ENCODE measurements at regions not wholly inside any gene's neighbourhood (a gene's known extent, or its start where the extent isn't known, plus 50 kb on each side); places are given as distances from the start of the nearest gene placed in this dataset.

DNA sequence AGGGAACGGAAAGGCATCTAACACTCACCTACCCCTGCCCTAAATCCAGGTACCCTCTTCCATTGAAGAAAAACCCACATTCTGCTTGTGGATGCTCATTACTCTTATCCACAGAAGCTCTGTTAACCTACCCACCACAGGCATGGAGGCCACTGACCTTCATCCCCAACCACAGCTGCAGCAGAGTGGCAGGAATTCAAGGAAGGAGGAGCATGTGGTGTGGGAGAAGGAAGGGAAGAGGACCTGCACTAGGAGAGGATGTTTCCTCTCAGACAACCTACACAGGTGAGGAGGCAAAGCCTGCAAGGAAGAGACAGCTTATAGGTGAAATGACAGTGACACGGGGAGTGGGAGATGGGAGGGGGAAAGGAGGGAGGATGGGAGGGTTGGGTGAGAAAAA lies 192.5 kb upstream of the TSC22D2 start:
- H3K9me3 ChIP-seq (ENCODE audit: control insufficient read depth in 2 of 2, low read length in 2 of 2) = no peaks in the 10 kb centered on the region
- H3K27me3 ChIP-seq (ENCODE audit: control insufficient read depth in 2 of 2, insufficient read depth in 2 of 2, low read length in 2 of 2) = no peaks in the 10 kb centered on the region
- H3K4me3 ChIP-seq (ENCODE audit: low read length in 2 of 2) = no peak overlapping the region
- no peak overlapping the region for H3K9ac ChIP-seq (ENCODE audit: low read depth in 1 of 2, low read length in 2 of 2)
- H3K36me3 ChIP-seq (ENCODE audit: control insufficient read depth in 2 of 2, insufficient read depth in 2 of 2, low read length in 2 of 2) = no peaks in the 10 kb centered on the region
- no peak overlapping the region for H3K27ac ChIP-seq (ENCODE audit: low read depth in 2 of 2, low read length in 2 of 2)
- no peaks in the 10 kb centered on the region for H3K4me1 ChIP-seq (ENCODE audit: control insufficient read depth in 2 of 2, insufficient read depth in 2 of 2, low read length in 2 of 2)

DNA sequence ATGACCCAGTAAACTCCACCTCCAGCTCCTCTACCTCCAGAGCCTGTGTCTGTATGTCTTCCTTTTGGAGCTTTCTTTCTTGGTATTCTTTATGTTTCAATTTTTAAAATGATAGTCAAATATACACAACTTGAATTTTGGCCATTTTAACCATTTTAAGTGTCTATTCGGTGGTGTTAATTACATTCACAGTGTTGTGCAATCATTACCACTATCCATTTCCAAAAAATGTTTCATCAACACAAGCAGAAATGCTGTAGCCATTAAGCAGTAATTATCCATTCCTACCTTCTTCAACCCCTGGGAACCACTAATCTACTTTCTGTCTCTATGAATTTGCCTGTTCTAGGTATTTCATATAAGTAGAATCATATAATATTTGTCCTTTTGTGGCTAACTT lies 194.5 kb upstream of the TSC22D2 start:
- Histone ChIP-seq H3K9me3 (ENCODE audit: control insufficient read depth in 2 of 2, low read length in 2 of 2) (no peaks in the 10 kb centered on the region), H3K4me1 (ENCODE audit: control insufficient read depth in 2 of 2, insufficient read depth in 2 of 2, low read length in 2 of 2) (no peaks in the 10 kb centered on the region), H3K4me3 (ENCODE audit: low read length in 2 of 2) (no peak overlapping the region), H3K9ac (ENCODE audit: low read depth in 1 of 2, low read length in 2 of 2) (no peak overlapping the region), H3K27ac (ENCODE audit: low read depth in 2 of 2, low read length in 2 of 2) (no peak overlapping the region), H3K36me3 (ENCODE audit: control insufficient read depth in 2 of 2, insufficient read depth in 2 of 2, low read length in 2 of 2) (no peaks in the 10 kb centered on the region), H3K27me3 (ENCODE audit: control insufficient read depth in 2 of 2, insufficient read depth in 2 of 2, low read length in 2 of 2) (no peaks in the 10 kb centered on the region)

DNA sequence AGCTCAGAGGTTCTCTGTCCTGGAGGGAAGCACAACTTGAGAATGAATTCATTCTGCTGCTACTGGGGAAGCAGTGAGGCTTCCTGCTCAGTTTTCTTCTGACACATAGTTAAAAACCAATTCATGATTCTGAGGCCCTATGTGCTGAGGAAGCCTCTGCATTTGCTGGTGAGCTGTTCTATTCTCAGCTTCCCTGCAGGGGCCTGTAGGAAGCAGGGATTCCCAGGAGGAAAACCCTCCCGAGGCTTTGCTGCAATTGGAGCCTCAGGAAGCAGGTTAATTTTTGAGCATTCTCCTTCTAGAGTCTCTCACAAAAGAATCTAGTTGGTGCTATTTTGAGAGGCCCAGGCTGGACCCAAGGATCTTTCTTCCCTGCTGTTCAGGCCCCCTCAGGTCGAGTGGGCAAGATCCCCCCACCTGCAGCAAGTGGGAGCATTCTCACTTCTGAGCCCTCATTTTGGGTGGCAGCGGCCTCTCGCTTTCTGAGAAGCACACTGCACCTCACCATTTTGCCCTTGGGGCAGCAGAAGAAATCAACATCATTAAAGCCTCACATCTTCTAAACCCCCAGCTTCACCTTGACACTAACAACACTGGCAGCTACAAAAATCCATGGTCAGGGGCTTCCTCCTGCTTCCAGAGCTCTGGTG lies 197.5 kb upstream of the TSC22D2 start:
- no peak overlapping the region for H3K4me3 ChIP-seq (ENCODE audit: low read length in 2 of 2)
- H3K27ac ChIP-seq (ENCODE audit: low read depth in 2 of 2, low read length in 2 of 2) = no peak overlapping the region
- no peaks in the 10 kb centered on the region for H3K36me3 ChIP-seq (ENCODE audit: control insufficient read depth in 2 of 2, insufficient read depth in 2 of 2, low read length in 2 of 2)
- H3K4me1 ChIP-seq (ENCODE audit: control insufficient read depth in 2 of 2, insufficient read depth in 2 of 2, low read length in 2 of 2) = no peaks in the 10 kb centered on the region
- no peaks in the 10 kb centered on the region for H3K9me3 ChIP-seq (ENCODE audit: control insufficient read depth in 2 of 2, low read length in 2 of 2)
- no peaks in the 10 kb centered on the region for H3K27me3 ChIP-seq (ENCODE audit: control insufficient read depth in 2 of 2, insufficient read depth in 2 of 2, low read length in 2 of 2)
- H3K9ac ChIP-seq (ENCODE audit: low read depth in 1 of 2, low read length in 2 of 2) = no peak overlapping the region

DNA sequence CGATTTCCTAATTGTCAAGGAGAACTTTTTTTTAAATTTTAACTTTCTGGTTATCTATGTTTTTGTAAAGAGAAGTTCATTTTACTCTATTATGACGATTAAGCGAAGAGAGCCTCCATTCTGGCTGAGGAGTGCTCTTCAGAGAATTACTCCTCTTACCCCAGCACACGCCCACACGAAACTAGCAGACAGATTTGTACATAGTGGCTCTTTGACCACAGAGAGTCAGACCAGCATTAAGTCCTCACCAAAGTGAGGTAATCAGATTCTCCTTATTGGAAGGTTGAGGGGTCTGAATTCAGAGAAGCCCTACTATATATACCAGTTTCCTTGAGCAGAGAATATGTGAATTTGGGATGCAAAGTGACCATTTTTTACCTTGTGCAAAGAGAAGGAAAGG lies 204.8 kb upstream of the TSC22D2 start:
- H3K27ac ChIP-seq (ENCODE audit: low read depth in 2 of 2, low read length in 2 of 2) = no peak overlapping the region

DNA sequence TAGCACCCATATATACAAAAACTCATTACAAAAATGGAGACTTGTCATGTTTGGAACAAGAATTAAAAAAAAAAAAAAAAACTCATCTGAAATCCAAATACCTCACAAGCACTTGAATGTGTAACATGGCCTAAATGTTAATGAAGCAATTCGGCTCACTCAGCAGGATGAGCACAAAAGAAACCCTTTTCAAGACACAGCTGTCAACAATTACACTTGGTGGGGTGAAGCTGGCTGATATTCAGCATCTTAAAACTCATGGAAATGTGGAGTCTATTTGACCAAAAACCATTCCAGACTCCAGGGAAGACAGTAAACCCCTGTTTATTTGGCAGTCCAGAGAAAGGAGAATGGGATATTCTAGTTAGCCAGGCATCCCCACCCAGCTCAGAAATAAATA lies 205.4 kb upstream of the TSC22D2 start:
- H3K27ac ChIP-seq (ENCODE audit: low read depth in 2 of 2, low read length in 2 of 2) = no peak overlapping the region

More for the DNA sequence above, 204.8 kb upstream of the TSC22D2 start:
- no peaks in the 10 kb centered on the region for H3K4me1 ChIP-seq (ENCODE audit: control insufficient read depth in 2 of 2, insufficient read depth in 2 of 2, low read length in 2 of 2)
- no peaks in the 10 kb centered on the region for H3K36me3 ChIP-seq (ENCODE audit: control insufficient read depth in 2 of 2, insufficient read depth in 2 of 2, low read length in 2 of 2)
- H3K4me3 ChIP-seq (ENCODE audit: low read length in 2 of 2) = no peak overlapping the region
- no peak overlapping the region for H3K9ac ChIP-seq (ENCODE audit: low read depth in 1 of 2, low read length in 2 of 2)
- no peaks in the 10 kb centered on the region for H3K9me3 ChIP-seq (ENCODE audit: control insufficient read depth in 2 of 2, low read length in 2 of 2)
- no peaks in the 10 kb centered on the region for H3K27me3 ChIP-seq (ENCODE audit: control insufficient read depth in 2 of 2, insufficient read depth in 2 of 2, low read length in 2 of 2)

DNA sequence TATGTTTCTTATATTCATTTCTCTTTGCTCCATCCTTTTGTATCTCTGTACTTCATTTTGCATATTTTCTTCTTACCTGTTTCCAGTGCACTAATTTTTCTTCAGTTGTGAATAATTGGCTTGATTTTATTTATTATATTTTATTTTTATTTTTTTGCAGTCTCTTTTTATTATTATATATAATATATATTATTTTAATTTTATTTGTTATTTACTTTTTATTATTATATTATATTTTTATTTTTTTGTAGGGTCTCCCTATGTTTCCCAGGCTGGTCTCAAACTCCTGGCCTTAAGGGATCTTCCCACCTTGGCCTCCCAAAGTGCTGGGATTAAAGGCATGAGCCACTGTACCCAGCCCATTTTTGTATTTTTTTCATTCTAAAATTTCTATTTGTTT lies 213.1 kb upstream of the TSC22D2 start:
- no peak overlapping the region for H3K4me3 ChIP-seq (ENCODE audit: low read length in 2 of 2)
- H3K36me3 ChIP-seq (ENCODE audit: control insufficient read depth in 2 of 2, insufficient read depth in 2 of 2, low read length in 2 of 2) = no peaks in the 10 kb centered on the region

More for the DNA sequence above, 205.4 kb upstream of the TSC22D2 start:
- Histone ChIP-seq H3K4me1 (ENCODE audit: control insufficient read depth in 2 of 2, insufficient read depth in 2 of 2, low read length in 2 of 2) (no peaks in the 10 kb centered on the region), H3K36me3 (ENCODE audit: control insufficient read depth in 2 of 2, insufficient read depth in 2 of 2, low read length in 2 of 2) (no peaks in the 10 kb centered on the region), H3K9me3 (ENCODE audit: control insufficient read depth in 2 of 2, low read length in 2 of 2) (no peaks in the 10 kb centered on the region), H3K9ac (ENCODE audit: low read depth in 1 of 2, low read length in 2 of 2) (no peak overlapping the region), H3K4me3 (ENCODE audit: low read length in 2 of 2) (no peak overlapping the region), H3K27me3 (ENCODE audit: control insufficient read depth in 2 of 2, insufficient read depth in 2 of 2, low read length in 2 of 2) (no peaks in the 10 kb centered on the region)

DNA sequence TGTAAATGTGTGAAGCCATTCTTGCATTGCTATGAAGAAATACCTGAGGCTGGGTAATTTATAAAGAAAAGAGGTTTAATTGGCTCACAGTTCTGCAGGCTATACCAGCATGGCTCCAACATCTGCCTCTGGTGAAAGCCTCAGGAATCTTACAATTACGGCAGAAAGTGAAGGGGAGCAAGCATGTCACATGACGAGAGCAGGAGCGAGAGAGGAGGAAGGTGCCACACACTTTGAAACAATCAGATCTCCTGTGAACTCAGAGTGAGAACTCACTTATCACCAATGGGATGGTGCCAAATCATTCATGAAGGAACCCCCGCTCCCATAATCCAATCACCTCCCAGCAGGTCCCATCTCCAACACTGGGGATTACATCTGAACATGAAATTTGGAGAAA lies 213.6 kb upstream of the TSC22D2 start:
- no peak overlapping the region for H3K27ac ChIP-seq (ENCODE audit: low read depth in 2 of 2, low read length in 2 of 2)
- H3K9ac ChIP-seq (ENCODE audit: low read depth in 1 of 2, low read length in 2 of 2) = no peak overlapping the region
- no peaks in the 10 kb centered on the region for H3K36me3 ChIP-seq (ENCODE audit: control insufficient read depth in 2 of 2, insufficient read depth in 2 of 2, low read length in 2 of 2)
- H3K4me3 ChIP-seq (ENCODE audit: low read length in 2 of 2) = no peak overlapping the region
- no peaks in the 10 kb centered on the region for H3K4me1 ChIP-seq (ENCODE audit: control insufficient read depth in 2 of 2, insufficient read depth in 2 of 2, low read length in 2 of 2)
- H3K27me3 ChIP-seq (ENCODE audit: control insufficient read depth in 2 of 2, insufficient read depth in 2 of 2, low read length in 2 of 2) = no peaks in the 10 kb centered on the region
- H3K9me3 ChIP-seq (ENCODE audit: control insufficient read depth in 2 of 2, low read length in 2 of 2) = no peaks in the 10 kb centered on the region

More for the DNA sequence above, 213.1 kb upstream of the TSC22D2 start:
- no peaks in the 10 kb centered on the region for H3K27me3 ChIP-seq (ENCODE audit: control insufficient read depth in 2 of 2, insufficient read depth in 2 of 2, low read length in 2 of 2)
- no peaks in the 10 kb centered on the region for H3K4me1 ChIP-seq (ENCODE audit: control insufficient read depth in 2 of 2, insufficient read depth in 2 of 2, low read length in 2 of 2)
- no peaks in the 10 kb centered on the region for H3K9me3 ChIP-seq (ENCODE audit: control insufficient read depth in 2 of 2, low read length in 2 of 2)
- no peak overlapping the region for H3K27ac ChIP-seq (ENCODE audit: low read depth in 2 of 2, low read length in 2 of 2)
- no peak overlapping the region for H3K9ac ChIP-seq (ENCODE audit: low read depth in 1 of 2, low read length in 2 of 2)

DNA sequence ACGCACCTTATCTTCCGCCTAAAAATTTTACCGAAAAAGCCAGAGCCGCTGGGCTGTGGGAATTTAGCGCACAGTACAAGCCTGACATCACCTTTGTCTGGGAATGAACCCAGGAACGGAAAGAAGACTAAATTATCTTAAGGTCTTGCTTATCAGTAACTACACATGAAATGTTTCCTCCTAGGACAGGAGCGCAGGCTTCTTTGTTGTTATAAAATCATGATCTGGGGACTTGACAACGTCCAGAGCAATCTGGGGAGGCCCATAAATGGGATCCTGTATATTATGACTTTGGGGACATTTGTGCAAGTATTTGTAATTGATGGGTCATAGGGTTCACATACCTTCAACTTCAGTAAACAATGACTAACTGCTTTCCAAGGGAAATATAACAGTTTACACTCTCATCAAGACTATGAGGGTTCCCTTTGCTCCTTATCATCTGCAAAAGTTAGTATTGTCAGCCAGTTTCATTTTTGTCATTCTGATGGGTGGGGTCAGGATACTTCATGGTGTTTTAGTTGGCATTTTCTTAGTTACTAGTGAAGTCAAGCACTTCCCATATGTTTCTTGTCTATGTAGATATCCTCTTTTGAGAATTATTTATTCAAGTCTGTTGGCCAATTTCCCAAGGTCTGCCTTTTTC lies 213.9 kb upstream of the PFN2 start:
- H3K36me3 ChIP-seq (ENCODE audit: control insufficient read depth in 2 of 2, insufficient read depth in 2 of 2, low read length in 2 of 2) = no peaks in the 10 kb centered on the region
- no peak overlapping the region for H3K9ac ChIP-seq (ENCODE audit: low read depth in 1 of 2, low read length in 2 of 2)
- no peaks in the 10 kb centered on the region for H3K27me3 ChIP-seq (ENCODE audit: control insufficient read depth in 2 of 2, insufficient read depth in 2 of 2, low read length in 2 of 2)
- no peaks in the 10 kb centered on the region for H3K9me3 ChIP-seq (ENCODE audit: control insufficient read depth in 2 of 2, low read length in 2 of 2)
- H3K4me3 ChIP-seq (ENCODE audit: low read length in 2 of 2) = no peak overlapping the region
- H3K4me1 ChIP-seq (ENCODE audit: control insufficient read depth in 2 of 2, insufficient read depth in 2 of 2, low read length in 2 of 2) = peaks cover 0 to 5% of the 10 kb centered on the region in 2 donors
- no peak overlapping the region for H3K27ac ChIP-seq (ENCODE audit: low read depth in 2 of 2, low read length in 2 of 2)

DNA sequence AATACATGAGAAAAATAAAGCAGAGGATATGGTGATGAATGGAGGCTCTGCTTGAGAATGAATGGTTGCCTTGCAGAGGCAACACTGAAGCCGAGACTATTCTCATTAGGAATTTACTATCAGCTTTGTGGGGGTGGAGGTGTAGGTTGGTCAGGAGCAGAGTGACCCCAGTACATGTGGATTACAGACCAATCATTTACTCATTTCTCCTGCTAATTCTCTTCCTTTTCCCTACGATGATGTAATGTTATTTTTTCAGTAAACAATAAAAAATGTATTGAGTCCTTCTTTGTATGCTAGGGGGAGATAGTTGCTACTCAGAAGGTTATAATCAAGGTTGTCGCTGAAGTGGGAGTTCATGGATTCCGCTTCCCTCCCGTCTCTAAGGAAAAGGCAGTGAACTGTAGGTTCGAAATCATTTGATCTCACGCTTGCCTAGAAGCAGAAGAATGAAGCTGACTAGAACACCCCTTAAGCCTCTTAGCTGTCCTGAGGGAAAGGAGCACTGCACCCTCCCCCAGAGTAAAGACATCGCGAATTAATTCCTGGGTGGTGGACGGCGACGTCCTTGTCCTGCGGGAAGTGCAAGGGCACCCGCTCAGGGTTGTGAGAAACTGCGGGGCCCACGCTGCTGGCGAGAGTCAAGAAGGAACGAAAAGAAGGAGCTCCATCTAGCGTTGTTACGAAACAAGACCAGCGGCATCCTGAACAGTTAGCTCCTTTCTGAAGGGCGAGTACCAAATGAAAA lies 213.2 kb upstream of the PFN2 start:
- no peak overlapping the region for H3K27ac ChIP-seq (ENCODE audit: low read depth in 2 of 2, low read length in 2 of 2)
- H3K27me3 ChIP-seq (ENCODE audit: control insufficient read depth in 2 of 2, insufficient read depth in 2 of 2, low read length in 2 of 2) = no peaks in the 10 kb centered on the region
- H3K4me3 ChIP-seq (ENCODE audit: low read length in 2 of 2) = peak overlapping the region; percentile 56 to 58
- peak overlapping the region; percentile 13 to 14 for H3K9ac ChIP-seq (ENCODE audit: low read depth in 1 of 2, low read length in 2 of 2)
- no peaks in the 10 kb centered on the region for H3K9me3 ChIP-seq (ENCODE audit: control insufficient read depth in 2 of 2, low read length in 2 of 2)
- peaks cover 0 to 5% of the 10 kb centered on the region in 2 donors for H3K4me1 ChIP-seq (ENCODE audit: control insufficient read depth in 2 of 2, insufficient read depth in 2 of 2, low read length in 2 of 2)
- H3K36me3 ChIP-seq (ENCODE audit: control insufficient read depth in 2 of 2, insufficient read depth in 2 of 2, low read length in 2 of 2) = no peaks in the 10 kb centered on the region

DNA sequence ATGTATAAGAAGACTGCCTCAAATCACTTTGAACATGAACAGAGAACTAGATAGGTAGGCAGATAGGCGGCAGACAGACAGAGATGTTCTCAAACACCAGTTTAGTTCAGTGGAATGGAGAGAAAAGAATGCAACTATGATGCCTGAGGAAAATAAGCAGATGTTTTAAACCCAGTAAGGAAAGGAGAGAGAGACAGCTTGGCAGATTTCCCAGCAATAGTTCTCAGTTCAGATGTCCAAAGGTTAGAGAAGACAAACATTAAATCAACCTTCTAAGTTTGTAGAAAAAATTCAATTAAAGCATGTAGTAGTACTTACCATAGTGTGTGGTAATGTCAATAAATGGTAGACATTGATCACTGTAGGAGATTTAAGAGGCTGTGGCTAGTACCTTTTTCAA lies 209.6 kb upstream of the PFN2 start:
- no peaks in the 10 kb centered on the region for H3K27me3 ChIP-seq (ENCODE audit: control insufficient read depth in 2 of 2, insufficient read depth in 2 of 2, low read length in 2 of 2)
- no peak overlapping the region for H3K4me3 ChIP-seq (ENCODE audit: low read length in 2 of 2)
- peaks cover 0 to 5% of the 10 kb centered on the region in 2 donors for H3K4me1 ChIP-seq (ENCODE audit: control insufficient read depth in 2 of 2, insufficient read depth in 2 of 2, low read length in 2 of 2)
- no peaks in the 10 kb centered on the region for H3K9me3 ChIP-seq (ENCODE audit: control insufficient read depth in 2 of 2, low read length in 2 of 2)
- H3K9ac ChIP-seq (ENCODE audit: low read depth in 1 of 2, low read length in 2 of 2) = no peak overlapping the region
- H3K36me3 ChIP-seq (ENCODE audit: control insufficient read depth in 2 of 2, insufficient read depth in 2 of 2, low read length in 2 of 2) = no peaks in the 10 kb centered on the region
- no peak overlapping the region for H3K27ac ChIP-seq (ENCODE audit: low read depth in 2 of 2, low read length in 2 of 2)
